KMS-11 (cell line): ENCODE measurements at regions not wholly inside any gene's neighbourhood (a gene's known extent, or its start where the extent isn't known, plus 50 kb on each side); places are given as distances from the start of the nearest gene placed in this dataset.

Source experiments
- H2AFZ ChIP-seq: fragments of 200-600 bp; sonication (generic); 2 replicates; pipeline ENCODE4 v1.6.1; 2016; ENCODE audit warnings: antibody characterized with exemption, mixed run types, low read depth
- H3K27ac ChIP-seq: fragments of 200-600 bp; sonication (generic); 2 replicates; pipeline ENCODE4 v1.6.1; 2016; ENCODE audit warnings: mild to moderate bottlenecking, mixed run types
- H3K27me3 ChIP-seq: fragments of 200-600 bp; sonication (generic); 2 replicates; pipeline ENCODE4 v1.6.1; 2017; ENCODE audit warnings: mild to moderate bottlenecking, low read depth, mixed run types, moderate library complexity; ENCODE audit not compliant: insufficient read depth
- H3K36me3 ChIP-seq: fragments of 200-600 bp; sonication (generic); 2 replicates; pipeline ENCODE4 v1.6.1; 2017; ENCODE audit warnings: mild to moderate bottlenecking, mixed run types; ENCODE audit not compliant: insufficient read depth
- H3K4me1 ChIP-seq: fragments of 200-600 bp; sonication (generic); 2 replicates; pipeline ENCODE4 v1.6.1; 2016; ENCODE audit warnings: mild to moderate bottlenecking, low read depth, mixed run types; ENCODE audit not compliant: poor library complexity, severe bottlenecking
- H3K4me2 ChIP-seq: fragments of 200-600 bp; sonication (generic); 2 replicates; pipeline ENCODE4 v1.7.0; 2016; ENCODE audit warnings: mild to moderate bottlenecking, mixed run types
- H3K4me3 ChIP-seq: fragments of 200-600 bp; sonication (generic); IDR thresholded peaks from 2 replicates; pipeline ENCODE4 v1.6.1; 2017; ENCODE audit warnings: low read depth, low read length, mixed read lengths; ENCODE audit not compliant: insufficient read depth
- H3K79me2 ChIP-seq: fragments of 200-600 bp; sonication (generic); 2 replicates; pipeline ENCODE4 v1.6.1; 2016; ENCODE audit warnings: low read depth, mixed run types; ENCODE audit not compliant: insufficient read depth
- H3K9ac ChIP-seq: fragments of 200-600 bp; sonication (generic); 2 replicates; pipeline ENCODE4 v1.6.1; 2016; ENCODE audit warnings: mild to moderate bottlenecking, mixed run types
- H4K20me1 ChIP-seq: fragments of 200-600 bp; sonication (generic); 2 replicates; pipeline ENCODE4 v1.6.1; 2016; ENCODE audit warnings: mild to moderate bottlenecking, mixed run types; ENCODE audit not compliant: insufficient read depth
- TF ChIP-seq, protein P1 (sequence below): fragments of 200-600 bp; sonication (generic); conservative IDR thresholded peaks from 2 replicates; pipeline ENCODE4 v1.6.1; 2017; ENCODE audit warnings: low read depth, mild to moderate bottlenecking, antibody characterized with exemption, low read length, moderate library complexity, mixed read lengths

DNA sequence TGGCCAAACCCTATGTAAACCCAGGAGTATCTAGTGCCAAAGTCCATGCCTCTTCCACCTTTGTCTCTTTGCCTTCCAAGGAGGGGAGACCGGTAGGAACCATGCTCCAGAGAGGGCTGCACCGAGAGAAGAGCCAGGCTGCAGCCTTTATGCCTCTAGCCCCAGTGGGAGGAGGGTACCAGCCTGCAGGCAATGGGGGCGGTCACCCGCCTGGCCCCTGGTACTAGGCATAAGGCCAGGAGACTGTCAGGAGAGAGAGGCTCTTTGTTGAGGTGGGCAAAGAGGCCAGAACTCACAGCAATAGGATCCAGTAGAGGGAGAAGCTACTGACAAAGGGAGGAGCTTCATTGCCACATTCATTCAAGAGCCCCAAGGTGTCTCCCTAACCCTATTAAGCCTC is 146.6 kb upstream of the PDE1C start:
- TF ChIP-seq, protein P1, sequence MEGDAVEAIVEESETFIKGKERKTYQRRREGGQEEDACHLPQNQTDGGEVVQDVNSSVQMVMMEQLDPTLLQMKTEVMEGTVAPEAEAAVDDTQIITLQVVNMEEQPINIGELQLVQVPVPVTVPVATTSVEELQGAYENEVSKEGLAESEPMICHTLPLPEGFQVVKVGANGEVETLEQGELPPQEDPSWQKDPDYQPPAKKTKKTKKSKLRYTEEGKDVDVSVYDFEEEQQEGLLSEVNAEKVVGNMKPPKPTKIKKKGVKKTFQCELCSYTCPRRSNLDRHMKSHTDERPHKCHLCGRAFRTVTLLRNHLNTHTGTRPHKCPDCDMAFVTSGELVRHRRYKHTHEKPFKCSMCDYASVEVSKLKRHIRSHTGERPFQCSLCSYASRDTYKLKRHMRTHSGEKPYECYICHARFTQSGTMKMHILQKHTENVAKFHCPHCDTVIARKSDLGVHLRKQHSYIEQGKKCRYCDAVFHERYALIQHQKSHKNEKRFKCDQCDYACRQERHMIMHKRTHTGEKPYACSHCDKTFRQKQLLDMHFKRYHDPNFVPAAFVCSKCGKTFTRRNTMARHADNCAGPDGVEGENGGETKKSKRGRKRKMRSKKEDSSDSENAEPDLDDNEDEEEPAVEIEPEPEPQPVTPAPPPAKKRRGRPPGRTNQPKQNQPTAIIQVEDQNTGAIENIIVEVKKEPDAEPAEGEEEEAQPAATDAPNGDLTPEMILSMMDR = no peak
- no peak overlapping the region for H3K27ac ChIP-seq
- no peak overlapping the region for H3K4me2 ChIP-seq
- no peaks in the 10 kb centered on the region for H4K20me1 ChIP-seq
- H3K27me3 ChIP-seq = no peaks in the 10 kb centered on the region
- H3K9ac ChIP-seq = no peak overlapping the region
- H3K4me3 ChIP-seq = no peak overlapping the region
- no peaks in the 10 kb centered on the region for H3K79me2 ChIP-seq
- H3K4me1 ChIP-seq = peaks cover 4% of the 10 kb centered on the region
- H2AFZ ChIP-seq = no peak overlapping the region
- no peaks in the 10 kb centered on the region for H3K36me3 ChIP-seq

DNA sequence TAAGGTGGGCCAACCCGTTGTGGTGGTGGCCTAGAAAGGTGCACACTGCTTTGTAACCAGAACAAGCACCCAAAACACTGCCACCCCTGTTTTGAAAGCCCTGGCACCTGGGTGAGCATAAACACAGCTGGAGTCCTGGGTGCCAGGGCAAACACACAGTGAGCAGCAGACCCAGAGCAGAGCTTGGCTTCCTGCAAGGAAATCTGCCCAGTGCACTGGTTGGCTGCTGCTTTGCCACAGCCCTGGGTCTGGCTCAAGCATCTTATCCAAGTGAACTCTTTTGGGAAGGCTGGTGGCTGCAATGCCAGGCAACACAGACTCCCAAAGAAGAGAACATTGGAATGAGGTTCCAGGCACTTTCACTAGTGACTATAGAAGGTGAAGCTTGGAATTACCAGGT is 145.5 kb upstream of the PDE1C start:
- Histone ChIP-seq H3K27ac (no peak overlapping the region), H3K36me3 (no peaks in the 10 kb centered on the region)

DNA sequence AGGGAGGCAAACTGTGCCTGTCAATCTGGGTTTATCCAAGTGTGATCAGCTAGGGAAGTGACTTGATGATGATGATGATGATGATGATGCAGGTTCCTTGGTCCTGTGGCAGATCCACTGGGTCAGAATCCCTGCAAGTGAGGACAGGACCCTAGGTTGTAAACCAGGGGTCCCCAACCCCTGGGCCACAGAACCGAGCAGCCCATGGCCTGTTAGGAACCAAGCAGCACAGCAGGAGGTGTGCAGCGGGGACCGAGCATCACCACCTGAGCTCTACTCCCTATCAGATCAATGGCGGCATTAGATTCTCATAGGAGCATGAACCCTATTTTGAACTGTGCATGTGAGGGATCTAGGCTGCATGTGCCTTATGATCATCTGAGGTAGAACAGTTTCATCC is 144.7 kb upstream of the PDE1C start:
- Histone ChIP-seq H2AFZ (no peak overlapping the region), H3K9ac (no peak overlapping the region), H3K36me3 (no peaks in the 10 kb centered on the region), H4K20me1 (no peaks in the 10 kb centered on the region), H3K4me3 (no peak overlapping the region), H3K4me2 (no peak overlapping the region), H3K27ac (no peak overlapping the region), H3K27me3 (no peaks in the 10 kb centered on the region), H3K79me2 (no peaks in the 10 kb centered on the region), H3K4me1 (no peaks in the 10 kb centered on the region)
- TF ChIP-seq, protein P1 = no peak

More for the DNA sequence above, 145.5 kb upstream of the PDE1C start:
- Histone ChIP-seq H3K79me2 (no peaks in the 10 kb centered on the region), H3K4me3 (no peak overlapping the region), H3K9ac (no peak overlapping the region), H3K4me2 (no peak overlapping the region), H3K27me3 (no peaks in the 10 kb centered on the region), H2AFZ (no peak overlapping the region), H3K4me1 (no peaks in the 10 kb centered on the region), H4K20me1 (no peaks in the 10 kb centered on the region)
- TF ChIP-seq, protein P1 = no peak

DNA sequence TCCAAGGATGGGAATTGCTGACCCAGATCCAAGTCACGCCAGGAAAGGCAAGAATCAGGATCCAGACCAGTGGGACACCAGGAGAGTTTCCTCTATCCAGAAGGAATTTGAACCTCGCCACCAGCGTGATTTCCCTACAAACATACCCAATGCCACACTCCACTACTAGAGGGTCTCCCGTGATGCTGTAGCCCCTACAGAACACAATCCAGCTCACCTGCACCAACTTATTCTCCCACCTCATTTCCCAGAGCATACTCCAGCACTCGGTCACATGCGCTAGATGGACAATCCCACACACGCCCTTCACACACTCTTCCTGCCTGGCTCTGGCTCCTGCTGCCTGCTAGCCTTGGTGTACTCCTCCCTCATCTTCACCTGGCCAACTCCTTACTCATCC is 142.1 kb upstream of the PDE1C start:
- Histone ChIP-seq H4K20me1 (no peaks in the 10 kb centered on the region), H3K4me2 (no peak overlapping the region), H3K27ac (no peak overlapping the region), H3K4me1 (no peaks in the 10 kb centered on the region), H2AFZ (no peak overlapping the region), H3K9ac (no peak overlapping the region), H3K36me3 (no peaks in the 10 kb centered on the region), H3K79me2 (no peaks in the 10 kb centered on the region), H3K4me3 (no peak overlapping the region), H3K27me3 (no peaks in the 10 kb centered on the region)
- TF ChIP-seq, protein P1 = no peak
